ENCODE measurements at regions not wholly inside any gene's neighbourhood (a gene's known extent, or its start where the extent isn't known, plus 50 kb on each side); places are given as distances from the start of the nearest gene placed in this dataset.
"Not testable (repeated sequence)": the region's sequence is repeated elsewhere in the genome, so short reads cannot be mapped to it uniquely, and the experiment has no call there.

GRCh38 chr15:26028086-26028740 is 165.1 kb upstream of the ATP10A start:
- DNase-seq (ENCODE audit: low read depth in 3 of 3), result no peak

DNA sequence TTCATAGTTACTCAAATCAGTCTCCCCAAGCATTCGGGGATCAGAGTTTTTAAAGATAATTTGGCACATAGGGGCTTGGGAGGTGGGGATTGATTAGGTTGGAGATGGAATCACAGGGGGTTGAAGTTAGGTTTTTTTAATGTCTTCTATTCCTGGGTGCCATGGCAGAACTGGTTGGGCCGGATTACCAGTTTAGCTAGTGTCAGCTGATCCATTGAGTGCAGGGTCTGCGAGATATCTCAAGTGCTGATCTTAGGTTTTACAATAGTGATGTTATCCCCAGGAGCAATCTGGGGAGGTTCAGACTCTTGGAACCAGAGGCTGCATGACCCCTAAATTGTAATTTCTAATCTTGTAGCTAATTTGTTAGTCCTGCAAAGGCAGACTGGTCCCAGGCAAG is 163.5 kb upstream of the ATP10A start:
- not testable (repeated sequence) for DNase-seq (ENCODE audit: low read depth in 3 of 3)

- no peak for DNase-seq (ENCODE audit: low read depth in 3 of 3)
Observed at GRCh38 chr15:26024241-26024640, 161.1 kb upstream of the ATP10A start.

DNA sequence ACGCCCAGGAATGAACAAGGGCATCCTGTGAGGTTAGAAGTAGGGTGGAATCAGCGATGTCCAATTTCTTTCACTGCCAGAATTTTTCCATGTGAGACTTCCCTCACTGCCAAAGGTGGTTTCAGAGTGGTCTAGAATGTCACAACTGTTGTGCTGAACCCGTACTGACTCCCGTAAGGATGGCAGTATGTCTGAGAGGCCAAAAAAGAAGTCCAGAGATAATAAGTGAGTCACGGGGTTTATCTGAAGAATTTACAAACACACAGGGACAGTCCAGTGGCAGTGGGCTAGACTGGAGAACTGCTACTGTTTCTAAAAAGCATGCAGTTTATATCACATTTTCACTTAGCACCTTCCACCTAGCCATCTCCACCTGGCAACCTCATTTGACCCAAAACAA is 160.6 kb upstream of the ATP10A start:
- no peak for DNase-seq (ENCODE audit: low read depth in 3 of 3)

- no peak for DNase-seq (ENCODE audit: low read depth in 3 of 3)
Observed at GRCh38 chr15:26023231-26023630, 160.1 kb upstream of the ATP10A start.

DNA sequence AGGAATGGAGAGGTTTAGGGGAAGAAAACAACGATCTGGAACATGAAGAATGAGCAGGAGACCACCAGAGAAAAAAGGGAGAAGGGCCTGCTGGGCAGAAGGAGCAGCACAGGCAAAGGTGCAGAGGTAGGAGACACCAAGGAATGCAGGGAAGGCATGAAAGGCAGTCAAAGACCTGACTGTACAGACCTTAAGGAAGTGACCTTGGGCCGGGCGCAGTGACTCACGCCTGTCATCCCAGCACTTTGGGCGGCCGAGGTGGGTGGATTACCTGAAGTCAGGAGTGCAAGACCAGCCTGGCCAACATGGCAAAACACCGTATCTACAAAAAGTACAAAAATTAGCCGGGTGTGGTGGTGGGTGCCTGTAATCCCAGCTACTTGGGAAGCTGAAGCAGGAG is 157.7 kb upstream of the ATP10A start:
- DNase-seq (ENCODE audit: low read depth in 3 of 3), result no peak

DNA sequence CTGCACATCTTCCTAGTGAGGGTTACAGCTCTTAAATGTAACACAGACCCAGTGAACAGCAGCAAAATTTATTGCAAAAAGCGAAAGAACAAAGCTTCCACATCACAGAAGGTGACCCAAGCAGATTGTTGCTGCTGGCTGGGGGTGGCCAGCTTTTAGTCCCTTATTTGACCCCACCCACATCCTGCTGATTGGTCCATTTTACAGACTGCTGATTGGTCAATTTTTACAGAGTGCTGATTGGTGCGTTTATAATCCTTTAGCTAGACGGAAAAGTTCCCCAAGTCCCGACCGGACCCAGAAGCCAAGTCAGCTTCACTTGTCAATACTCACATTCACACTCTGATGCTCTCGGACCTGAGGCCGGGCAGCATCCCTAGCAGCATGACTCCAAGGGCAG is 154.5 kb upstream of the ATP10A start:
- no peak for DNase-seq (ENCODE audit: low read depth in 3 of 3)

- no peak for DNase-seq (ENCODE audit: low read depth in 3 of 3)
Observed at GRCh38 chr15:26015516-26016075, 152.5 kb upstream of the ATP10A start.

- no peak for DNase-seq (ENCODE audit: low read depth in 3 of 3)
Observed at GRCh38 chr15:26013981-26014380, 150.9 kb upstream of the ATP10A start.

- DNase-seq (ENCODE audit: low read depth in 3 of 3), result no peak
Observed at GRCh38 chr15:26011916-26012315, 148.8 kb upstream of the ATP10A start.

GRCh38 chr15:26007151-26007550 is 144.0 kb upstream of the ATP10A start:
- DNase-seq (ENCODE audit: low read depth in 3 of 3), result no peak

GRCh38 chr15:26001201-26001600 is 138.1 kb upstream of the ATP10A start:
- DNase-seq (ENCODE audit: low read depth in 3 of 3), result no peak

DNA sequence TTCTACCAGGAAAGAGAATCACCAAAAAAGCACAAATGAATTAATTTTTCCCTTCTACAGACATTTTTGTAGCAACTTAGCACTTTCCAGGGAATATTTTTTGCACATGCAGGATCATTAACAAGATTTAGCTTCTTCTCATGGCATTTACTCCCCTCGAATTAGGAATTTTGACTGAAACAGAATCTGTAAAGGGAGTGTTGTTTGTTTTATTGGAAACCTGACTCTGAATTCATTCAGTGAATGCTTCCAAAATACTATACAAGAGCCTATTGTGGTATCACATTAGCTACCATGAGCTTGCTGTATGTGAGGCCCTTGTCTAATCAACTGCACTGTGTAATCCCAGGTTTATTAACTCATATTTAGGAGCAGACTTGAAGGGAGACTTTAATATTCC is 130.4 kb upstream of the ATP10A start:
- no peak for DNase-seq (ENCODE audit: low read depth in 3 of 3)

- DNase-seq (ENCODE audit: low read depth in 3 of 3), result no peak
Observed at GRCh38 chr15:25990220-25990619, 127.1 kb upstream of the ATP10A start.

- DNase-seq (ENCODE audit: low read depth in 3 of 3), result no peak
Observed at GRCh38 chr15:25989327-25989726, 126.2 kb upstream of the ATP10A start.

- not testable (repeated sequence) for DNase-seq (ENCODE audit: low read depth in 3 of 3)
Observed at GRCh38 chr15:25988716-25989115, 125.6 kb upstream of the ATP10A start.

GRCh38 chr15:25987638-25988037 is 124.5 kb upstream of the ATP10A start:
- DNase-seq (ENCODE audit: low read depth in 3 of 3), result no peak

DNA sequence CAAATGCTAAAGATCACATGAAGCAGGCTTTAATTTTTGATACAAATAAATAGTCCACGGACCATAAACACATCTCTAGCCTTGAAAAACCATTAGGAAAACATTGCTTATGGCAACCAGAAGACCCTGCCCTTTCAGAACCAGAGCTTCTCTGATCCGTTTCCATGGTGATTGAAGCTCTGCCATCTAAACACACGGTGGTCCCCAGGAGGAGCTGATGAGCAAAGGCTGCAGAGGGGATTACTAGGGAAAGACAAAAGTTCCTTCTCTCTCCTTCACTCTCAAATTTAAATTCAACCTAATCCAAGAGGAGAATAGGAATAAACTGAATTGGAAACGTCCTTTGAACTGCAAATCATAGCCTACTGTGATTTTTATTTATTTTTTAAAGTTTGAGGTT is 122.0 kb upstream of the ATP10A start:
- no peak for DNase-seq (ENCODE audit: low read depth in 3 of 3)

GRCh38 chr15:25982736-25983135 is 119.6 kb upstream of the ATP10A start:
- no peak for DNase-seq (ENCODE audit: low read depth in 3 of 3)

DNA sequence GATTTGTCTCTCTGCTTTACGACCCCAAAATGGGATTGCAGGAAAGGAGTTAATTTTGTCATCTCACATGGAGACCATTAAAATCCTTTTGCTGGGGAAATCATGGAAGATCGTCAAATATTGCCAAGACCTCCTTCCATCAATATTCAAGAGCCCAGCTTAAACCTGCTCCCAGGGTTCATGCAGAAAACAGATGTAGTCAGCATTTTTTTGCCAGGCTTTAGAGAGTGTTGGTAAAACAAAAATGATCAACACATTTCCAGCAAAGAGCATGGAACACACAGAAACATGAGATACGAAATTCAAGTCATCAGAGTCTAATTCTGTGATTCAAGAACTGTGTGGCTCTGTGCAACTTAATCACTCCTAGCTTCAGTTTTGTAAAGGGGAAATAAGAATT is 118.0 kb upstream of the ATP10A start:
- no peak for DNase-seq (ENCODE audit: low read depth in 3 of 3)

DNA sequence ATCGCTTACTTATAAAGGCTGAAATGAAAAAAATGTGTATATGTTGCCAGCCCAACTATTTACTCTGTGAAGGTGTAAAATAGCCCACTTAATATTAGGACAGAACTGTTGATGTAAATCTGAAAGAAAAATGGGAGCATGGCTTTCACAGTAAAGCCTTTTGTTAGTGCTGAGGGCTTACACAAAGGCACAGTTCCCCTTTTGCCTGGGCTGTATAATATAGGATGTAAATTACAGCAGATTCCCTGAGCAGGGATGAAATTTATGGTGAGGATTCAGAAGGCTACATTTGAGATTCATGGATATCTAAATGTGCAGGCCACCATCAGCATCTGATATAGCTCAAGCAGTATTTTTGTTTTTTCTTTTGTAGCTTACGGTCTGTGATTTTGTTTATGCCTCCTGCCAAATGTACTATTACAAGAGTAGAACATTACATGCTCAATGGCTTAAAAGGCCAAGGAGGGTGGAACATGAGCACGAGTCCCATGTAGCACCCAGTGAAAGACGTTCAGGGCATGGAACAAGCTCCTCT is 109.1 kb upstream of the ATP10A start:
- no peak for DNase-seq (ENCODE audit: low read depth in 3 of 3)

- DNase-seq (ENCODE audit: low read depth in 3 of 3), result no peak
Observed at GRCh38 chr15:25971053-25971452, 107.9 kb upstream of the ATP10A start.

DNA sequence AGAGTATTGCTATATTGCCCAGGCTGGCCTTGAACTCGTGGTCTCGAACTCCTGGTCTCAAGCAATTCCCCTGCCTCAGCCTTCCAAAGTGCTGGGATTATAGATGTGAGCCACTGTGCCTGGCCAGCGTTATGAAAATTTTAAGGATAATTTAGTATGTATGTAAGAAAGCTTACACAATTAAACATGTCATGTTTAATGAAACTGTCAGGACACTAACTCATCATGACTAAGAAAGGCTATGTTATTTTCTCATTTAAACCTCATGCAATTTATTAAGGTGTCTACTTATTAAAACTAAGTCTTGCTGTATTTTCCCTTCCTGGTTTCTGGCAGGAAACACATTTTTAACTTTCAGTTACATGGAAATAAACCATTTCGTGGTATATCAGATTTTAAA is 106.8 kb upstream of the ATP10A start:
- no peak for DNase-seq (ENCODE audit: low read depth in 3 of 3)

DNA sequence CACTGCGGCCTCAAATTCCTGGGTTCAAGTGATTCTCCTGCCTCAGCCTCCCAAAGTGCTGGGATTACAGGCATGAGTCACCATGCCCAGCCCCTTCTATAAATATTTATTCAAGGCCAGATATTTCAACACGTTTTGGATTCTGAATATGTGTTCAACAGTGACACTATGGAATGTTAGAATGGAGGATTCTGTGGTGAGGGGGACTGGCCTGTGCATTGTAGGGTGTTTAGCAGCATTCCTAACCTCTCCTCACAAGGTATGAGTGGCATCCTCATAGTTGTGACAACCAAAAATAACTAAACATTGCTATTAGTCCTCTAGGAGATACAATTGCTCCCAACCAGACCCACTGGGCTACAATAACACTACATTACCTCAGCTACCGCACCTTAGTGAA is 104.0 kb upstream of the ATP10A start:
- no peak for DNase-seq (ENCODE audit: low read depth in 3 of 3)
